NCI-H2107 treated with DMSO at 0.1 percent for 48 hours (cell line): ENCODE measurements at regions not wholly inside any gene's neighbourhood (a gene's known extent, or its start where the extent isn't known, plus 50 kb on each side); places are given as distances from the start of the nearest gene placed in this dataset.
"Not testable (repeated sequence)": the region's sequence is repeated elsewhere in the genome, so short reads cannot be mapped to it uniquely, and the experiment has no call there.

ENCODE experiments used
- DNase-seq: peaks from one replicate; lab custom pipeline; 2025; ENCODE audit not compliant: unreplicated experiment; lab: John Stamatoyannopoulos, UW

DNA sequence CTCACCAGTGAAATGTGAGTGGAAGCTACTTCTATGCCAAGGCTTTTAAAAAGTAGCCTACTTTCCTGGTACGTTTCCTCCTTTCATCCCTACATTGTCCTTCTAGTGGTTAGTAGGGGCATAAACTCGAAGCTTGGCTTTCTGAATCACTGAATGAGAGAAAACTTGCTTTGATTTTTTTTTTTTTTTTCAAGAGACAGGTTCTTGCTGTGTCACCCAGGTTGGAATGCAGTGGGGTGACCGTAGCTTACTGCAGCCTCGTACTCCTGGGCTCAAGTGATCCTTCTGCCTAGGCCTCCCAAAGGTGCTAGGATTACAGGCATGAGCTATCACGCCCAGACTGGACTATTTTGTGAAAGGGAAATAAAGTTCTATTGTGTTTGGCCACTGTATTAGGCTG, 89.1 kb upstream of the IGFBP7 start:
- DNase-seq, result no peak

DNA sequence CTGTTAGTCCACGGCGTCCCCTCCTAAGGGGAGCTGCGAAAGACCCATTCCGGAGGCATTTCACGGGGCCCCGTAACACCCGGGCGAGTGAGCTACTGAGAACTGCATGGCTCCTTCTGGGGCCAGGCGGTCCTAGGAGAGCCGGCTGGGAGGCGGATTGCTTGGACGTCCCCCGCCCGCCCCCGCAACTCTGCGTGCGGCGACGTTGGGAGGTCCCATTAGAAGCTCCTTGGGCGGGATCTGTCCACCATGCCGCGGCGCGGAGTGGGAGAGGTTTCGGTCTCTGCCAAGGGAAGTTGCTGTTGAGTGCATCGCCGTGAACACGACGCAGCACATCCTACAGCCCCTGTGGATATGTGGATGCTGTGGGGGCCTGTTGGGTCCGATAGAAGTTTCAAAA, 85.4 kb upstream of the IGFBP7 start:
- no peak for DNase-seq

DNA sequence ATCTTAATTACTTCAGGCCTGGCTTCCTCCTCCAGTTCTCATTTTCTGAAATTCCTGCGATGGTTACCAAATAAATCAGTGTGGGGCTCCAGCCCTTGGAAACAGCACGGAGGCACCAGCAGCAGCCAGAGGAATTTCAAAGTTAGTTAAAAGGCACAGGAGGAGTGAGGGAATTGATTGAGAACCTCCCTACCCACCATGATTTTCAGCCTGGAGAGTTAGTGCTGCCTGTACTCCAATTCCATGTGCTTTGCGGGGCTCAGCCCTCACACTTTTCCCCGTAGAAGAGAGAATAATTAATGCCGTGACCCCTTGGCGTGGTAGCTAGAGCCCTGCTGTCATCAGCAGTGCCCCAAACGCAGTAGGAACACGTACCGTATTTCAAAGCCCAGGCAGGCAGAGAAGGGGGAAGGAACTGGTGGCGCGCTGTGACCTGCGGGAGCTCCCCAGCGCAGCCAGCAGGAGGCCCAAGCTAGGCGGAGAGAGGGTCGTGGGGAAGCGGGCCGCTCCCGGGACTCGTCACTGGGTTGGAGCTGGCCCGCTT, 84.0 kb upstream of the IGFBP7 start:
- no peak for DNase-seq

DNA sequence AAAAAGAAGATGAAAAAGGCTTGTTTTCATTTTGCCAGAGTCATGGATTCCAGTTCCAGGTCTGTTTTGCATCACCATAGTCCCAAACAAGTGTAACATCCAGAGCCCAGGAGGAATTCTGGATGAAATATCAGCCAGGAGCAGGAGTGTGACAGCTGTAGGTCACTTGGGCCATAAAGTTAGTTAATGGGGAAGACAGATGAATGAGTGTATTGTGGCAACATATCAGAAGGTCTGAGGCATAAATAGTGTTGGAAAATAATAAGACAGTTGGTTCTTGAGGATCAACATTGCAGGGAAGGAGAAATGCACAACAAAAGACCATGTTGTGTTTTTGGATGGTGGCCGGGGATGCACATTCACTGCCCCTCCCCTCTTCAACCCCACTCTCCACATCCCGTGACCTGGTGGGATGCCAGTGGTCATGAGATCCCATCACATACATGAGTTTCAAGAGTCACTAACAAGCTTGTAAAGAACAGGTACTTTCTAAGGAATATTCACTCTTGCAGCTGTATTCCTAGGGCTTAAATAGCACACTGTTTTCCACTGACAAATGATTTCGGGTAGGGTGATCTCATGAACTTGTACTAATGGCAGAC, 83.1 kb upstream of the IGFBP7 start:
- no peak for DNase-seq

DNA sequence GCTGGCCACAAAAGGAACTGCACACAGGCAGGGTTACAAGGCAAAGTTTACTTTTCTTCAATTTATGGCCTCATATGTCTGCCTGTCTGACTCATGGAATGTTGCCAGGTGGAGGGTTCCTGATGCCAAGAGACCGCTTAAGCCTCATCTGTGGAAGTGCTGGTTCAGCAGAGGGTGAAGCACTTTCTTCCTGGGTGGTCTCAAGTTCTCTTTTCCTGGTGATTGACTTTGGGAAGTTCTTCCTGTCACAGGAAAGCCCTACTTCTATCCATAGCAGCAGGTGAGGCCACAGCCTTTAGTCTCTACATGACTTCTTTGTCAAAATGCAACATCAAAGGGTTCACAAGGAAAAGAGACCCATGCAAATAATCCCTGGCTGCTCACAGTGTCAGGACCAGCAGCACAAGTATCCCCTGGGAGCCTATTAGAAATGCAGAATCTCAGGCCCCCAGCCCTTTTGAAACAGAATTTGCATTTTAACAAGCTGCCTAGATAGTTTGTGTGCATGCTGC, 81.4 kb upstream of the IGFBP7 start:
- DNase-seq, result no peak

DNA sequence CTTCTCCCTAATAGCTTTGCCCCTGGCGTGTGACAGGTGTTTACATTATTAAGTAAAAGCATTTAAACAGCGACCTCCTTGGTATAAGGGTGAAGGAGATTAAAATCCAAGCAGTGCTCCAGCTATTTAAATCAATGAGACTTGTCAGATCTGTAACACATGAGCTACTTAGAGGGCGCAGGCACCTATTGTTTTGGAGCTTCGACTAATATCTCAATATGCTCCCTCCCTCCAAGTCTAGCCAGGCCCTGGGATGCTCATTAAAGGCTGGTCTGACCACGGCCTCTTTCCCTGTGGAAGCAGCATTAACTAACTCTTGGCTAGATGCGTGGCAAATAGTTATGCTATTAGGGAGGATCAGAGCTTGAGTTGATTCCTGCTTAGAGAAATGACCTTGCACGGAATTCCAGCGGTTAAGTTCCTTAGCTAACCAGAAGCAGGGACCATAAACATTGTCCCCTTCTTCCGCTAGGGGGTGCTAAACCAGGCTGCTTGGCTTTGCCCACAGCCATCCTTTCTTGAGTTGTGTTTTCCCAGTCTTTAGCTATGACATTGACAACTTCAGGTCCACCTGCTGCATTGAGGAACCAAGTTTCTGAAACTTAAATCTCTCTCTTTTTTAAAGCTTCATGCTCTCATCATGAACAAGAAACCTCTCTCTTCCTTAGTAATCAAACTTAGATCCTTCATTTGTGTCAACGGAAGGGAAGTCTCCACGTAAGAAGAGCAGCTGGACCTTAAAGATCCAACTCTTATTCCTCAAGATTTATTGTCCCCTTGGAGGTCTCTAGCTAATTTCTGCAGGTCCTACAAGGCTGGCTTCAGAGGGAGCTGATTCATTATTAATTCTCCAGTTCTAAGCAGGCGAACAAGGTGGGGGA, 80.7 kb upstream of the IGFBP7 start:
- no peak for DNase-seq

DNA sequence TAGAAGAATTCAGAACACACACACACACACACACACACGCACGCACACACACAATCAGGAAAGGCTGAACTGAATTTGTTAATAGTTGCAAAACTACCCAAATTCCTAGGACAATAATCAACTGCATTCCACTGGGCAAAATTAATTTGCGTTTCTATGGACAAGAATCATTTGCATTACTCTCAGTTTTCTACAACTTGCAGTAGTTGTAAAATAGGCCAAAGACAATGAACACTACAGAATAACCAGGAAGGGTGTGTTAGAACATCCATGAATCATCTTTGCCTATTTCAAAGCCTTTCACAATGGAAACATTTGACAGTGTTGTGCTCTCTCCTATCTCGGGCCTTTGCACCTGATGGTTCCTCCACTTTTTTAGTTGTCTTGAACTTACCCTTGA, 77.1 kb upstream of the IGFBP7 start:
- no peak for DNase-seq

DNA sequence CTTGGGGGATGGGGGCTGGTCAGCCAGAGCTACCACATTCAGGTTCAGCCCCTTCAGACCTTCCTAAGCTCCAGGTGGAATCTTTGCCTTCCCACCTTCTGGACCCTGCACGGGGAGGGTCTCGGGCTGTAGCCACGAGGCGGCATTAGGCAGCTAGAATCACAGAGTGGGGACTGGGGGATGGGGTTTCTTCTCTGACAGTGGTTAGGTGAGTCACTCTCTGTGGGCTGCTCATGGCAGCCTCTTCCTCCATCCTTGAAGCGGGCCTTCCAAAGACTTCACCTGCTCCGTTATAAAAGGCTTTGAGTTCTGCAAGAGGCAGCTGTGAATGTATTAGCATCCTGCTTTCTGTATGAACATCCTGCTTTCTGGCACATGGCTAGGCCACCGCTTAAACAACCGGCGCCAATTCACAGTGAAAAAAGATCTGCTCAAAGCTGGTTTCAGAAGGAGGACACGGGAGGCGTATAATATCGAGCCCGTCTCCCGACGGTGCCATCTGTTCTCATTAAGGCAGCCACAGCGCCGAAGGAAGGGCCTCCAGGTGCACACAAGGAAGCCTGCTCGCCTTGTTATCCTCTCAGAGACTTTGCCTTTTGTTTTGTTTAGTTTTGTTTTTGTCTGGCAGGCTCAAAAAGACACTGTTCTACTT, 74.3 kb upstream of the IGFBP7 start:
- DNase-seq, result no peak

DNA sequence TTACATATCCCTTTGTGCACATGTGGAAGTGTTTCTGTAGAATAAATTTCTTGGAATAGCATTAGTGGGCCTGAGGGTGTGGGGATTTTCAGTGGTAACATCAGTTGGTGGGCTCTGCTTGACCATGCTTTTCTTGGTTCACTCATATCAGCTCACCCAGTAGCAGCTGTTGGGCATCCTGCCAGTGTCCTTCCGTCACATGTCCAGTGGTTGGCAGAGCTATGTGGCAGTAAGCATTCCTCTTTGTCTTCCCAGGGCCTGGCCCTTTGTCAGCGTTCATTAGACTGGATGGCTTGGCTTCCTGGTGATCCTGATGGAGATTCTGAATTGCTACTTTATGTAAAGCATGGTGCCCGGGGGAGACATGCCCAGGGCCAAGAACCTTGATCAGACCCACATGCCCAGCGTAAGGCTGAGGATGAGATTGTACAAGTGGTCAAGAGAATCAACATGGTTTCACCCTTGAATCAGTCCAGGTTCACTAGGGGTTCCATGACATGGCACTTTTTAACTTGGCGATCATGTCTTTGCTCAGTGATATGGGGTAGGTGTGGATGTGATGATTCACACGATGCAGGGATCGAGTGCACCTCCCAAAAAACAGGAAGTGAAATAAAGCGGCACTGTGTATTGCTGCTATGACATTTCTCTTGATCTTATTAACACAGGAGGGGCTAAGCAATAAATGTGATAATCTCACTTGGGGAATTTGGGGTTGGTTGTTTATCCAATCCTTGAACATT, 72.1 kb upstream of the IGFBP7 start:
- DNase-seq, result no peak

DNA sequence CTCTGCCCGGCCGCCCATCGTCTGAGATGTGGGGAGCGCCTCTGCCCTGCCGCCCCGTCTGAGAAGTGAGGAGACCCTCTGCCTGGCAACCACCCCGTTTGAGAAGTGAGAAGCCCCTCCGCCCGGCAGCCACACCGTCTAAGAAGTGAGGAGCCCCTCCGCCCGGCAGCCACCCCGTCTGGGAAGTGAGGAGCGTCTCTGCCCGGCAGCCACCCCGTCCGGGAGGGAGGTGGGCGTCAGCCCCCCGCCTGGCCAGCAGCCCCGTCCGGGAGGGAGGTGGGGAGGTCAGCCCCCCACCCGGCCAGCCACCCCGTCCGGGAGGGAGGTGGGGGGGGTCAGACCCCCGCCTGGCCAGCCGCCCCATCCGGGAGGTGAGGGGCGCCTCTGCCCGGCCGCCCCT, 63.0 kb upstream of the IGFBP7 start:
- not testable (repeated sequence) for DNase-seq

DNA sequence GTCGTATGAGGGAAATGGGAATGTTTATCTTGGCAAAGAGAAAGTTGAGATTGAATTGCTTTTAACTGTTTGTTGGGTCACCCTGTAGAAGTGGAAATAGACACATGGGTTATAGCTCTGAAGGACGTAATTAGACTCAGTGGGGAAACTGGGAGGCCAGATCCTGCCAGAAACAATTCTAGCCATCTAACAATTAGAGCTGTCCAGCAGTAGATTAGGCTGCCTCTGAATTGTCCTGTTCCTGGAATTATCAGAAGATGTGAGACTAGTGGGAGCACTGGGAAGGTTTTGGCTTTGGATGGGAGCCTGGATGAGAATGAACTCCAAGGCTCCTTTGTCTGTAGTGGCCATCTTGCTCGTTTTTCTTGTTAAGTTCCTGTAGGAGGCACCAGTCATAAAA, 61.9 kb upstream of the IGFBP7 start:
- DNase-seq, result no peak

DNA sequence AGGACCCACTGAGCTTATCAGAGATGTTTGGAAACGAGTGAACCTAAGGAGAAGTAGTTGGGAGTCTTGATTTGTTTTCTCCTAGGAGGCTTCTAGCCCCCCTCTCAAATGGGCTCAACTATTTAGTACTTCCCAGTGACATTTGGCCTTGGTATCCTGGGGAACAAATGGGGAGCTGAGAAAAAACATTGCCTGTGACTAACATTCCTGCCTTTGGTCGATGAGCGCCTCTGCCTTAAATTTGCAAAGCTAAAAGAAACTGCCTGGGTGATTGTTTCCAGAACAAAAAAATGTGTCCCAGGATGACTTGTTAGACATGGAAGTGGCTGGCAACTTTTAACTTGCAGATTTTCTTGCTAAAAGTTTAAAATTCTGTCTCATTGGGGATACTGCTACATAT, 58.8 kb upstream of the IGFBP7 start:
- DNase-seq, result no peak

DNA sequence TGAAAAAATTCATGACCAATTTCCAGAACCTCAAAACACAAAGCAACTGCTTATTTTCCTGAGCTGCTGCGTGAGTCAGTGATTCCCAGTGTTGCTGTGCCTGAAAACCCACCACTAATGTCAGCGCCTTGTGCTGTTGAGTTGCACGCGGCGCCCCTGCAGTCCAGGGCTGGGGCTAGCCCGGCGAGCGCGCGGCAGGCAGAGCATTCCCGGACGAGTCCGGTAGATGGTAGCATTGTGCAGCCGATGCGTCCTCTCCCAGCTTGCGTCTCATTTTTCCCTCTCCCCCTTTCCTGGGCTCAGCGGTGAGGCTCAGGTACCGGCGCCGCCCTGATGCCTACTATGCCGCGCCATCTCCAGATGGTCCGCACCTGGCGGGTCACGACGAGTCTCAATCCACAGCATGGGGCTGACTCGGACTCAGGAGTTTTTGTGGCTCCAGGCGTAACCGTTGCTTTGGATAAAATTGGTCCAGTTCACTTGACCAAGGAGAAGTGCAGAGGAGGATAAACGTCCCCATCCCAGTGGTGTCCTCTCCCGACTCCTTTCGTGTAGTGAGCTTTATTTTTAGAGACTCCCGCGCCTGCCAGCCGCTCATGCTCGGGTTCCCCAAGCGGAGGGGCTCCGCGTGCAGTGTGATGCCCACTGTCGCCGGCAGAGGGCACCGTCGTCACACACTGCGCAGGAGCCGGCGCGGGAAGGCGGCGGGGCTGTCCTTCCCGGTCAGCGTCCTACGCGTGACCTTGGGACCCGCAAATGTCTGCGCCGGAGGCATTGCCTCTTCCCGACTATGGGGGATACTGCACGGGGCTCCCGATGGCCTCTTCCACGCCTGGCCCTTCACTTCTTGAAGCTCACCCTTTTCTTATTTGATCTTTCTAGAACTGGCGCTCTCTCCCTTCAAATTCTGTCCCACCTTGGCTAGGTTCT, 53.6 kb upstream of the IGFBP7 start:
- DNase-seq, result peak; percentile 29

DNA sequence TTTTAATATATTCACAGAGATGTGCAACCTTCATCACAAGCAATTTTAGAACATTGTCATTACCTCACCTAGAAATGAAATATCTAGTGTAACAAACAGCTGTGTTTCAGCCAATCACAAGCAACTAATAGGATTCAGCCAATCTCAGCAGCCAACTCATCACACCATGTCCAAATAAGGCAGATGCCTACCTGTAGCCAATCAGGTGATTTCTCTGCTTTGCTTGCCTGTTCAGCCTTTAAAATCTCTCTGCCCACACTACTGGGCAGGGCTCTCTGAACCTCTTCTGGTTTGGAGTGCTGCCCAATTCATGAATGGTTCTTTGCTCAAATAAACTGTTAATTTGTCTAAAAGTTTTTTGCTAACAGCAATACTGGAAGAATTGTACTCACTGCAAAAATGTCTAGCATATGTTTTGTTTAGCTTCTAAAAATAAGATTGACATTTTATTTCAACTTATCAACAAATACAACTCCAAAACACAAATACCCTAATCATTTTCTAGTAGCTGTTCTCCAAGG, 52.4 kb upstream of the IGFBP7 start:
- DNase-seq, result no peak
